CD14-positive monocyte (primary cell): ENCODE measurements at regions not wholly inside any gene's neighbourhood (a gene's known extent, or its start where the extent isn't known, plus 50 kb on each side); places are given as distances from the start of the nearest gene placed in this dataset.

Source experiments
- DNase-seq, 3 donors: peaks; one replicate each; pipeline ENCODE4 v3.0.0-alpha.2; 2011 to 2022
- H2AFZ ChIP-seq: 2 replicates; pipeline ENCODE4 v1.6.0; 2012; ENCODE audit warnings: mild to moderate bottlenecking, low read depth, low read length, inconsistent platforms; ENCODE audit not compliant: insufficient read depth, poor library complexity, severe bottlenecking
- H3K27ac ChIP-seq, 2 donors: 1 replicate in 1 of 2; 2 replicates in 1 of 2; pipeline ENCODE4 v1.5.1; 2012 to 2013; ENCODE audit warnings: low read length in 2 of 2, control low read depth in 1 of 2, inconsistent platforms in 1 of 2, low read depth in 1 of 2, mild to moderate bottlenecking in 1 of 2
- H3K27me3 ChIP-seq, 2 donors: one replicate each; pipeline versions ENCODE4 v1.6.0 to v1.6.1; 2011 to 2013; ENCODE audit warnings: low read length in 2 of 2; ENCODE audit not compliant: control insufficient read depth in 2 of 2, insufficient read depth in 2 of 2
- H3K36me3 ChIP-seq, 2 donors: replicated peaks in 1 of 2; 1 replicate in 1 of 2; 2 replicates in 1 of 2; pipeline versions ENCODE4 v1.5.1 to v1.6.1; 2012 to 2013; ENCODE audit warnings: low read length in 2 of 2, control low read depth in 1 of 2, inconsistent platforms in 1 of 2, mild to moderate bottlenecking in 1 of 2; ENCODE audit not compliant: insufficient read depth in 2 of 2, control insufficient read depth in 1 of 2
- H3K4me1 ChIP-seq, 2 donors: 1 replicate in 1 of 2; 2 replicates in 1 of 2; pipeline versions ENCODE4 v1.5.1 to v1.6.1; 2012 to 2013; ENCODE audit warnings: low read length in 2 of 2, control low read depth in 1 of 2, inconsistent platforms in 1 of 2, mild to moderate bottlenecking in 1 of 2, moderate library complexity in 1 of 2; ENCODE audit not compliant: insufficient read depth in 2 of 2, control insufficient read depth in 1 of 2
- H3K4me2 ChIP-seq: replicated peaks from 2 replicates; pipeline ENCODE3; 2012; ENCODE audit warnings: low read length, moderate library complexity, mild to moderate bottlenecking; ENCODE audit not compliant: poor library complexity, severe bottlenecking; ENCODE audit errors: extremely low read depth
- H3K4me3 ChIP-seq, 3 experiments: fragments of 200-600 bp in 1 of 3; sonication (generic) in 1 of 3; replicated peaks in 1 of 3; 1 replicate in 2 of 3; 2 replicates in 1 of 3; pipeline ENCODE4 v1.5.1; 2011 to 2013; ENCODE audit warnings: low read length in 3 of 3, mild to moderate bottlenecking in 3 of 3, control low read depth in 2 of 3, low read depth in 2 of 3, inconsistent platforms in 1 of 3, moderate library complexity in 1 of 3
- H3K79me2 ChIP-seq: 2 replicates; pipeline ENCODE4 v1.6.0; 2012; ENCODE audit warnings: mild to moderate bottlenecking, control low read depth, inconsistent platforms, low read length, moderate library complexity; ENCODE audit not compliant: insufficient read depth
- H3K9ac ChIP-seq: 2 replicates; pipeline ENCODE4 v1.6.0; 2017; ENCODE audit warnings: low read length, mild to moderate bottlenecking; ENCODE audit not compliant: insufficient read depth, poor library complexity, severe bottlenecking
- H3K9me3 ChIP-seq, 2 donors: replicated peaks in 1 of 2; 1 replicate in 1 of 2; 2 replicates in 1 of 2; pipeline versions ENCODE4 v1.5.1 to v1.6.1; 2012 to 2013; ENCODE audit warnings: low read length in 2 of 2, control low read depth in 1 of 2; ENCODE audit not compliant: control insufficient read depth in 1 of 2, insufficient read depth in 1 of 2
- H4K20me1 ChIP-seq: 2 replicates; pipeline ENCODE4 v1.6.0; 2012; ENCODE audit warnings: mild to moderate bottlenecking, low read length, control low read depth, moderate library complexity; ENCODE audit not compliant: insufficient read depth
- H3K27ac Mint-ChIP-seq, 7 donors: one replicate each; pipeline ENCODE4 v1.8.0; 2020; ENCODE audit warnings: mild to moderate bottlenecking in 7 of 7, mixed read lengths in 7 of 7, moderate library complexity in 6 of 7, inconsistent platforms in 2 of 7
- H3K27me3 Mint-ChIP-seq, 3 donors: one replicate each; pipeline ENCODE4 v1.8.0; 2021 to 2022; ENCODE audit warnings: low read depth in 3 of 3, mild to moderate bottlenecking in 3 of 3, mixed read lengths in 3 of 3, moderate library complexity in 3 of 3, inconsistent platforms in 1 of 3
- H3K36me3 Mint-ChIP-seq, 2 donors: one replicate each; pipeline ENCODE4 v1.8.0; 2020; ENCODE audit warnings: mixed read lengths in 2 of 2, inconsistent platforms in 1 of 2, mild to moderate bottlenecking in 1 of 2
- H3K4me1 Mint-ChIP-seq: one replicate; pipeline ENCODE4 v1.8.0; 2020; ENCODE audit warnings: mild to moderate bottlenecking, mixed read lengths
- H3K4me3 Mint-ChIP-seq, 2 donors: one replicate each; pipeline ENCODE4 v1.8.0; 2020; ENCODE audit warnings: mild to moderate bottlenecking in 2 of 2, mixed read lengths in 2 of 2, moderate library complexity in 1 of 2
- H3K9me3 Mint-ChIP-seq, 7 donors: one replicate each; pipeline ENCODE4 v1.8.0; 2020 to 2022; ENCODE audit warnings: mixed read lengths in 7 of 7, mild to moderate bottlenecking in 6 of 7, moderate library complexity in 6 of 7, inconsistent platforms in 2 of 7
- CTCF ChIP-seq: fragments of 200-600 bp; IDR thresholded peaks from one replicate; pipeline ENCODE4 v1.8.0; 2022; ENCODE audit warnings: antibody characterized with exemption, mild to moderate bottlenecking
- WGBS: methylation state at CpG from one replicate; pipeline ENCODE4 v1.1.5; 2013; ENCODE audit warnings: missing lambda C conversion rate; ENCODE audit not compliant: insufficient coverage; 5-methylcytosine and 5-hydroxymethylcytosine counted together
- intact Hi-C, 2 donors: fragments of 100-400 bp; cut with micrococcal nuclease; formaldehyde crosslinking; loops; one replicate each; pipeline versions ENCODE4 v1.15.0 to v1.15.1; 2023

GRCh38 chr2:2837746-2838547 is 506.9 kb upstream of the MYT1L start:
- Histone ChIP-seq H3K4me3 (no peak overlapping the region), H3K9ac (no peak overlapping the region), H4K20me1 (no peaks in the 10 kb centered on the region), H3K4me1 (no peaks in the 10 kb centered on the region), H2AFZ (no peak overlapping the region), H3K36me3 (no peaks in the 10 kb centered on the region), H3K4me2 (no peak overlapping the region), H3K27me3 (no peaks in the 10 kb centered on the region), H3K9me3 (peaks cover 0 to 3% of the 10 kb centered on the region in 2 donors), H3K79me2 (no peaks in the 10 kb centered on the region), H3K27ac (no peak overlapping the region)
- Mint-ChIP-seq H3K4me3 (no peak overlapping the region), H3K4me1 (no peaks in the 10 kb centered on the region), H3K9me3 (peaks cover 2 to 15% (median 10%) of the 10 kb centered on the region in 7 donors), H3K27ac (peak overlapping the region in 2 of 7 donors; percentile 15 to 43), H3K36me3 (no peaks in the 10 kb centered on the region), H3K27me3 (peaks cover 2 to 7% (median 2%) of the 10 kb centered on the region in 3 donors)
- TF ChIP-seq CTCF, result no peak
- DNase-seq, result no peak
- intact Hi-C loops, result no loop called here
- WGBS, result 63% methylated on average over 14 of the region's 15 CpGs

- Mint-ChIP-seq H3K27me3 (peaks cover 2 to 5% (median 4%) of the 10 kb centered on the region in 3 donors), H3K9me3 (peaks cover 3 to 17% (median 11%) of the 10 kb centered on the region in 7 donors), H3K4me3 (no peak overlapping the region), H3K4me1 (no peaks in the 10 kb centered on the region), H3K36me3 (no peaks in the 10 kb centered on the region), H3K27ac (no peak overlapping the region)
- no peaks in the 10 kb centered on the region for H3K36me3 ChIP-seq
- no peak overlapping the region for H3K4me2 ChIP-seq
- no peaks in the 10 kb centered on the region for H3K4me1 ChIP-seq
- DNase-seq, result no peak
- no peak for TF ChIP-seq CTCF
- no peak overlapping the region for H3K27ac ChIP-seq
- no peak overlapping the region for H3K9ac ChIP-seq
- H4K20me1 ChIP-seq, result no peaks in the 10 kb centered on the region
- WGBS, result 90% methylated on average over 5 of the region's 5 CpGs
- H3K4me3 ChIP-seq, result no peak overlapping the region
- H2AFZ ChIP-seq, result no peak overlapping the region
- H3K9me3 ChIP-seq, result peaks cover 0 to 3% of the 10 kb centered on the region in 2 donors
- intact Hi-C loops, result no loop called here
- no peaks in the 10 kb centered on the region for H3K79me2 ChIP-seq
- H3K27me3 ChIP-seq, result no peaks in the 10 kb centered on the region
Measured at GRCh38 chr2:2836343-2837070, 505.4 kb upstream of the MYT1L start.
